Left ventricle myocardium inferior (tissue), 1 donor: ENCODE measurements at regions not wholly inside any gene's neighbourhood (a gene's known extent, or its start where the extent isn't known, plus 50 kb on each side); places are given as distances from the start of the nearest gene placed in this dataset.

Experiments
- DNase-seq: peaks from one replicate; pipeline ENCODE4 v3.0.0-alpha.2; 2020
- H3K27ac ChIP-seq: fragments of 200-600 bp; replicated peaks from 2 replicates; pipeline ENCODE4 v1.8.0; 2021
- H3K27me3 ChIP-seq: fragments of 200-600 bp; 2 replicates; pipeline ENCODE4 v1.8.0; 2021; ENCODE audit warnings: low read depth
- H3K36me3 ChIP-seq: fragments of 200-600 bp; 2 replicates; pipeline ENCODE4 v1.8.0; 2021
- H3K4me1 ChIP-seq: fragments of 200-600 bp; 2 replicates; pipeline ENCODE4 v1.8.0; 2021
- H3K4me3 ChIP-seq: fragments of 200-600 bp; 2 replicates; pipeline ENCODE4 v1.8.0; 2021; ENCODE audit warnings: mild to moderate bottlenecking, moderate library complexity
- H3K9me3 ChIP-seq: fragments of 200-600 bp; replicated peaks from 2 replicates; pipeline ENCODE4 v1.8.0; 2021
- intact Hi-C: fragments of 100-400 bp; cut with micrococcal nuclease; formaldehyde crosslinking; loops from one replicate; pipeline ENCODE4 v1.11.0; 2022
- TF ChIP-seq, protein P1 (sequence below): fragments of 200-600 bp; IDR thresholded peaks from 2 replicates; pipeline ENCODE4 v1.8.0; 2021; ENCODE audit warnings: antibody characterized with exemption, mild to moderate bottlenecking, borderline replicate concordance
- donor health status: DM: no; HTN: yes; CAD: no; lungs with severe emphysema.

DNA sequence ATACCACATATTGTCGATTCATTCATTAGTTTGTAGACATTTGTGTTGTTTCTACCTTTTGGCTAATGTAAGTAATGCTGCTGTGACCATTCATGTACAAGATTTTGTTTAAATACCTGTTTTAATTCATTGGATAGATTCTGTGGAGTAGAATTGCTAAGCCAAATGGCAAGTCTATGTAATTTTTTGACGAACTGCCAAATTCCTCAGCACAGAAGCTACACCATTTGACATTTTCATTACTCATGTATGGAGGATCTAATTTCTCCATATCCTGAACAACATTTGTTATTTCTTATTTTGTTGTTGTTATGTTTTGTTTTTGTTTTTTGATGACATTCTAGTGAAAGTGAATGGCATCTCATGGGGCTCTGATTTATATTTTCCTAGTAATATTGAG, 1351.3 kb upstream of the SORCS1 start:
- no peak for DNase-seq
- intact Hi-C loops, result no loop called here
- no peaks in the 10 kb centered on the region for H3K36me3 ChIP-seq

DNA sequence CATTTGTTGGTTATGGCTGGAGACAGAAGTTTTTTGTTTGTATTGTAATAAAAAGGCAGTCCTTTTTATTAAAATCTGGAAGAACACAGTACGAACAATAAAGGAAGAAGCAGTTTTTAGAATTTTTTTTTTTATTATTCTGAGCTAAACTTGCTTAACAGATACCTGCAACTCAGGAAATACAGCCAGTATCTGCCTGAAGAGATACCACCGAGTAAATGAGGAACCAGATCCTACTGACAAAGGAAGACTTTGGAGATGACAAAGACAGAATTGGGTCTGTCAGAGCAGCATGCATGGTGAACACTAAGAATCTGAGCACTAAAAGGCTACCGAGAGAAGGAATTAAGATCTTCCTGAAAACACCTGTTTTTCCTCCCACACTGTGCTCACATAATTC, 1335.9 kb upstream of the SORCS1 start:
- TF ChIP-seq, protein P1, sequence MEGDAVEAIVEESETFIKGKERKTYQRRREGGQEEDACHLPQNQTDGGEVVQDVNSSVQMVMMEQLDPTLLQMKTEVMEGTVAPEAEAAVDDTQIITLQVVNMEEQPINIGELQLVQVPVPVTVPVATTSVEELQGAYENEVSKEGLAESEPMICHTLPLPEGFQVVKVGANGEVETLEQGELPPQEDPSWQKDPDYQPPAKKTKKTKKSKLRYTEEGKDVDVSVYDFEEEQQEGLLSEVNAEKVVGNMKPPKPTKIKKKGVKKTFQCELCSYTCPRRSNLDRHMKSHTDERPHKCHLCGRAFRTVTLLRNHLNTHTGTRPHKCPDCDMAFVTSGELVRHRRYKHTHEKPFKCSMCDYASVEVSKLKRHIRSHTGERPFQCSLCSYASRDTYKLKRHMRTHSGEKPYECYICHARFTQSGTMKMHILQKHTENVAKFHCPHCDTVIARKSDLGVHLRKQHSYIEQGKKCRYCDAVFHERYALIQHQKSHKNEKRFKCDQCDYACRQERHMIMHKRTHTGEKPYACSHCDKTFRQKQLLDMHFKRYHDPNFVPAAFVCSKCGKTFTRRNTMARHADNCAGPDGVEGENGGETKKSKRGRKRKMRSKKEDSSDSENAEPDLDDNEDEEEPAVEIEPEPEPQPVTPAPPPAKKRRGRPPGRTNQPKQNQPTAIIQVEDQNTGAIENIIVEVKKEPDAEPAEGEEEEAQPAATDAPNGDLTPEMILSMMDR, result no peak
- intact Hi-C loops, result no loop called here
- no peak for DNase-seq
- no peaks in the 10 kb centered on the region for H3K27me3 ChIP-seq
- H3K4me1 ChIP-seq, result no peaks in the 10 kb centered on the region
- no peaks in the 10 kb centered on the region for H3K36me3 ChIP-seq
- no peak overlapping the region for H3K27ac ChIP-seq
- no peak overlapping the region for H3K4me3 ChIP-seq
- H3K9me3 ChIP-seq, result peaks cover 33% of the 10 kb centered on the region

More for the DNA sequence above, 1351.3 kb upstream of the SORCS1 start:
- H3K27ac ChIP-seq, result no peak overlapping the region
- TF ChIP-seq, protein P1, result no peak
- H3K4me3 ChIP-seq, result no peak overlapping the region
- no peaks in the 10 kb centered on the region for H3K4me1 ChIP-seq
- H3K9me3 ChIP-seq, result peaks cover 8% of the 10 kb centered on the region
- H3K27me3 ChIP-seq, result no peaks in the 10 kb centered on the region

DNA sequence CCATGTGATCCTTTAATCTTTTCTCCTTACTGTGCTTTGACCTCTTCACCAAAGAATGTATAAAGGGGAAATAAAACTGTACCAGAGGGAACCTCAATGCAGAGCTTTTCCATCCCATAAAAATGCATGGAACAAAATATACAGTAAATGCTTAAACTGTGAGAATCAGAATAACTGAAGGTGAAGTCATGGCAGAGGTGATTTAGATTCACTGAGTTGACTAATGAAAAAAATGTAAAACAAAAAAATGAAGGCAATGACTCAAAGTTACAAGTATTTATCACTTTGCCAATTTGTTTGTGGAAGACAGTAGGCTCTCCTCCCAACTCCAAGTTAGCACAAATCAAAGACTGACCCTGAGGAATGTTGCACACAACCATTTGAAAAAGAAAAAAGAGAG, 1331.6 kb upstream of the SORCS1 start:
- no peaks in the 10 kb centered on the region for H3K4me1 ChIP-seq
- peaks cover 12% of the 10 kb centered on the region for H3K9me3 ChIP-seq
- intact Hi-C loops, result no loop called here
- no peak for DNase-seq
- no peak overlapping the region for H3K4me3 ChIP-seq
- TF ChIP-seq, protein P1, result no peak
- H3K27ac ChIP-seq, result no peak overlapping the region
- H3K27me3 ChIP-seq, result no peaks in the 10 kb centered on the region
- H3K36me3 ChIP-seq, result no peaks in the 10 kb centered on the region

DNA sequence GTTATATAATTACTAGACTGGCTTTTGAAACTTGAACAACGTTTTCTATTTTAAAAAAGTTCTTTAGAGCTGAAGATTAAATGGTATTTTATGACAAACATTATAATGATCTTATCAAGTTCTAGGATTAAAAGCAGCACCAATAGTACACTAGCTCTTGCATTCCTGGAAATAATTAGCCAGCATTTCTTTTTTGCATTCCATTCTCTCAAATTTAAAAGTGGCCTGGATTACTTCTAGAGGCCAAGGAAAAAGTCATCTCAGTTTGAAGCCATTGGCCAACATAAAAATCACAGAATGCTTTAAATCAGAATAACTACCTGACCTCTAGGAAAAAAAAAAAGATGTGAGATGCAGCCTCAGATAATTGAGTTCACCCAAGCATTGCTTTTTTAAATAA, 1326.4 kb upstream of the SORCS1 start:
- H3K9me3 ChIP-seq, result peaks cover 3% of the 10 kb centered on the region
- H3K36me3 ChIP-seq, result no peaks in the 10 kb centered on the region
- intact Hi-C loops, result no loop called here
- H3K4me3 ChIP-seq, result no peak overlapping the region
- H3K4me1 ChIP-seq, result no peaks in the 10 kb centered on the region
- DNase-seq, result no peak
- no peaks in the 10 kb centered on the region for H3K27me3 ChIP-seq
- H3K27ac ChIP-seq, result no peak overlapping the region
- TF ChIP-seq, protein P1, result no peak

DNA sequence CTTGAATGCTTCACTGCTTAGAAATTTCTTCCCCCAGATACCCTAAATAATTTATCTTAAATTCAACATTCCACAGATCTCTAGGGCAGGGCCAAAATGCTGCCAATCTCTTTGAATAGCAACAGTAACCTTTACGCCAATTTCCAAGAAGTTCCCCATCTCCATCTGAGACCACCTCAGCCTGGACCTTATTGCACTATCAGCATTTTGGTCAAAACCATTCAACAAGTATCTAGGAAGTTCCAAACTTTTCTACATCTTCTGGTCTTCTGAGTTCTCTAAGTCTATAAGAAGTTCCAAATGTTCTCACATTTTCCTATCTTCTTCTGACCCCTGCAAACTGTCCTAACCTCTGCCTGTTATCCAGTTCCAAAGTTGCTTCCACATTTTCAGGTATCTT, 1306.9 kb upstream of the SORCS1 start:
- TF ChIP-seq, protein P1, result no peak
- H3K4me1 ChIP-seq, result peaks cover under 1% of the 10 kb centered on the region
- no peak overlapping the region for H3K27ac ChIP-seq
- no peaks in the 10 kb centered on the region for H3K36me3 ChIP-seq
- no peak overlapping the region for H3K4me3 ChIP-seq
- DNase-seq, result no peak
- peaks cover 14% of the 10 kb centered on the region for H3K27me3 ChIP-seq
- intact Hi-C loops, result no loop called here
- H3K9me3 ChIP-seq, result peaks cover 6% of the 10 kb centered on the region

DNA sequence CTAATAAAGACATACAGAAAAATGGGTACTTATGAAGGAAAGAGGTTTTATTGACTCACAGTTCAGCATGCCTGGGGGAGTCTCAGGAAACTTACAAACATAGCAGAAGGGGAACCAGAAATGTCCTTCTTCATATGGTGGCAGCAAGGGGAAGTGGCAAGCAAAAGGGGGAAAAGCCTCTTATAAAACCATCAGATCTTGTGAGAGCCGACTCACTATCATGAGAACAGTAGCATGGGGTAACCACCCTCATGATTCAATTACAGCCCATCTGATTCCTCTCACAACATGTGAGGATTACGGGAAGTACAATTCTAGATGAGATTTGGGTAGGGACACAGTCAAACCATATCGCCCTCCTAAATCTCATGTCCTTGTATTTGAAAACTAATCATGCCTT, 1305.4 kb upstream of the SORCS1 start:
- H3K4me1 ChIP-seq, result peaks cover 8% of the 10 kb centered on the region
- H3K36me3 ChIP-seq, result no peaks in the 10 kb centered on the region
- no peak overlapping the region for H3K27ac ChIP-seq
- TF ChIP-seq, protein P1, result no peak
- peaks cover 29% of the 10 kb centered on the region for H3K27me3 ChIP-seq
- intact Hi-C loops, result no loop called here
- DNase-seq, result no peak
- peaks cover 6% of the 10 kb centered on the region for H3K9me3 ChIP-seq
- no peak overlapping the region for H3K4me3 ChIP-seq
